SK-N-SH treated with all-trans-retinoic acid at 6 μM for 48 hours (cell line): ENCODE measurements at regions not wholly inside any gene's neighbourhood (a gene's known extent, or its start where the extent isn't known, plus 50 kb on each side); places are given as distances from the start of the nearest gene placed in this dataset.

Experiments
- BACH2 ChIP-seq: fragments of 250-450 bp; sonication (Bioruptor Pico); IDR thresholded peaks from 2 replicates; pipeline ENCODE4 v1.9.0; 2021; ENCODE audit warnings: mild to moderate bottlenecking, borderline replicate concordance
- TCF4 ChIP-seq: fragments of 250-450 bp; sonication (Bioruptor Pico); IDR thresholded peaks from 2 replicates; pipeline ENCODE4 v1.8.0; 2021; ENCODE audit warnings: mild to moderate bottlenecking, moderate library complexity, borderline replicate concordance
- ZFP30 ChIP-seq: fragments of 450-650 bp; formaldehyde crosslinking; IDR thresholded peaks from 2 replicates; pipeline ENCODE4 v1.5.0; 2022; ENCODE audit warnings: mild to moderate bottlenecking, moderate library complexity
- ZNF8 ChIP-seq: fragments of 450-650 bp; formaldehyde crosslinking; IDR thresholded peaks from 2 replicates; pipeline ENCODE4 v1.5.0; 2020; ENCODE audit warnings: mild to moderate bottlenecking, moderate library complexity

DNA sequence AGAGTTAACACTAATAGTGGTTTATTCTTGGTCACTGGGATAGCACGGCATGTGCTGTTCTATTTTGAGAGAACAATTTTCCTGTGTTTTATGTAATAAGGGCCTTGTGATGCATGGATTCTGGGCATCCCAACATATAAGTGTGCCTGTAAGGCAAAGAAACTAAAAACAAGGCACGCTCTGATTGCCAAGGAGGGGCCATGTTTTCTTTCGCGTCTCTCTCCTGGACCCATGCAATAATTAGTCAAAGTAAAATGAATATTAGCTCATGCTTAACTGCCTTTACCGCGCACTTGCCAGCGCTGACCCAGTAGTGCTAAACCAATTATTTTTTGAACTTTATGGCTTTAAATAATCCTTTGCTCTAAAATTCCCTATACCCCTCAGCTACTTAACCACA is 140.9 kb downstream of the PSAT1 start:
- TF ChIP-seq BACH2 (no peak), ZFP30 (CRISPR knock-in tag) (no peak), TCF4 (no peak), ZNF8 (no peak)
